Sigmoid colon (tissue), 3 donors: ENCODE measurements at regions not wholly inside any gene's neighbourhood (a gene's known extent, or its start where the extent isn't known, plus 50 kb on each side); places are given as distances from the start of the nearest gene placed in this dataset.

Source experiments
- CTCF ChIP-seq, 4 experiments: fragments of 450-650 bp in 3 of 4; fragments of 200-600 bp in 1 of 4; IDR thresholded peaks; one replicate each; pipeline ENCODE4 v1.5.1; 2016 to 2019; ENCODE audit warnings: antibody characterized with exemption in 4 of 4, mild to moderate bottlenecking in 3 of 4, moderate library complexity in 2 of 4
- POLR2A ChIP-seq, 2 donors: fragments of 450-650 bp; IDR thresholded peaks; one replicate each; pipeline ENCODE4 v1.6.1; 2016; ENCODE audit warnings: antibody characterized with exemption in 2 of 2, mild to moderate bottlenecking in 2 of 2, moderate library complexity in 2 of 2

- TF ChIP-seq CTCF (IDR thresholded peaks at IDR 0.05) (no peak), POLR2A (IDR thresholded peaks at IDR 0.05) (no peak)
Observed at GRCh38 chr4:142909908-142910307, 63.8 kb upstream of the INPP4B start.
